HFFc6 (cell line): ENCODE measurements at regions not wholly inside any gene's neighbourhood (a gene's known extent, or its start where the extent isn't known, plus 50 kb on each side); places are given as distances from the start of the nearest gene placed in this dataset.
A peak's percentile ranks its signal among the peaks of the same experiment; 100 is the strongest.

Experiments
- DNase-seq: peaks from one replicate; pipeline ENCODE4 v3.0.0-alpha.2; 2018
- H3K27ac Mint-ChIP-seq: 2 replicates; pipeline ENCODE4 v1.8.0; 2020; ENCODE audit warnings: mild to moderate bottlenecking, mixed read lengths
- H3K27me3 Mint-ChIP-seq: 2 replicates; pipeline ENCODE4 v1.8.0; 2021; ENCODE audit warnings: mild to moderate bottlenecking, moderate library complexity, mixed read lengths; ENCODE audit not compliant: insufficient read depth
- H3K36me3 Mint-ChIP-seq: 2 replicates; pipeline ENCODE4 v1.8.0; 2021; ENCODE audit warnings: low read depth, mixed read lengths
- H3K4me1 Mint-ChIP-seq: 2 replicates; pipeline ENCODE4 v1.8.0; 2020; ENCODE audit warnings: low read depth, mixed read lengths
- H3K4me3 Mint-ChIP-seq: 2 replicates; pipeline ENCODE4 v1.8.0; 2020; ENCODE audit warnings: mild to moderate bottlenecking, moderate library complexity, mixed read lengths
- H3K9me3 Mint-ChIP-seq: 2 replicates; pipeline ENCODE4 v1.8.0; 2020; ENCODE audit warnings: mild to moderate bottlenecking, mixed read lengths
- TF ChIP-seq, protein P1 (sequence below): fragments of 200-600 bp; sonication (generic); IDR thresholded peaks from 2 replicates; pipeline ENCODE4 v1.5.0; 2021; ENCODE audit warnings: antibody characterized with exemption, mild to moderate bottlenecking

DNA sequence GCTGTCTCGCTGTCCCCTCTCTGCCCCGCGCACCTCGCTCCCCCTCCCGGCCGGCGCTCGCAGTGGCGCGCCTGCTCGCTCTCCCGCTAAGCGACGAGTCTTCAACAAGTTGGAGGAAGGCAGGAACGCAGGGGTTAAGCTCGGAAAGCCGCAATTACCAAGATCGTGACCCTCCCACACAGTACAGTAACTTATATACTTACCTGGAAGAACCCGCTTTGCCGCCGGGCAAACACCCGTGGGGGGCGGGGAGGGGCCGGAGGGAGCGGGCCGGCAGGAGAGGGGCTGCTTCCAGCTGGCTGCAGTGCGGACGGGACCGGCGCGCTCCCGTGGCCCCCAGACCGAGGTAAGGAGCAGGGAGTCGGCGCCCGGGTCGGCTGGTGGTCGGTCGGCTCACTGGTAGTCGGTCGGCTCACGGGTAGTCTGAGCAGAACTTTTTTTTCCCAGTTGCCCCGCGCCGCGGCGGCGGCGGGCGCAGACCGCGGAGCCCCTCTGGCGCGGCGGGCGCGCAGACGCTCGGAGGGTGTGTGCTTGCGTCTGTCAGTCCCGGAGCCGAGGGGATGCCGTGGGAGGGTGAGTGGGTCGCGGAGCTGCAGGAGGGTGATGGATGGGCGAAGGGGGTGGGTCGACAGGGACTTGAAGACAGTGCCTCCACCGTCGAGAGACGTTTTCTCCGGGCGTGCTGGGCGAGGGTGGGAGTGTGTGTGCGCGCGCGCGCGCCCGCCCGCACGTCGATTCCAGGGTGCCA lies 101.2 kb upstream of the HSD17B12 start:
- DNase-seq = no peak
- Mint-ChIP-seq H3K4me3 (peak overlapping the region; percentile 82), H3K27me3 (peaks cover 68% of the 10 kb centered on the region), H3K36me3 (no peaks in the 10 kb centered on the region; the same call in 1 of the 2 replicates), H3K4me1 (peaks cover 55% of the 10 kb centered on the region), H3K27ac (no peak overlapping the region), H3K9me3 (no peaks in the 10 kb centered on the region)
- TF ChIP-seq, protein P1, sequence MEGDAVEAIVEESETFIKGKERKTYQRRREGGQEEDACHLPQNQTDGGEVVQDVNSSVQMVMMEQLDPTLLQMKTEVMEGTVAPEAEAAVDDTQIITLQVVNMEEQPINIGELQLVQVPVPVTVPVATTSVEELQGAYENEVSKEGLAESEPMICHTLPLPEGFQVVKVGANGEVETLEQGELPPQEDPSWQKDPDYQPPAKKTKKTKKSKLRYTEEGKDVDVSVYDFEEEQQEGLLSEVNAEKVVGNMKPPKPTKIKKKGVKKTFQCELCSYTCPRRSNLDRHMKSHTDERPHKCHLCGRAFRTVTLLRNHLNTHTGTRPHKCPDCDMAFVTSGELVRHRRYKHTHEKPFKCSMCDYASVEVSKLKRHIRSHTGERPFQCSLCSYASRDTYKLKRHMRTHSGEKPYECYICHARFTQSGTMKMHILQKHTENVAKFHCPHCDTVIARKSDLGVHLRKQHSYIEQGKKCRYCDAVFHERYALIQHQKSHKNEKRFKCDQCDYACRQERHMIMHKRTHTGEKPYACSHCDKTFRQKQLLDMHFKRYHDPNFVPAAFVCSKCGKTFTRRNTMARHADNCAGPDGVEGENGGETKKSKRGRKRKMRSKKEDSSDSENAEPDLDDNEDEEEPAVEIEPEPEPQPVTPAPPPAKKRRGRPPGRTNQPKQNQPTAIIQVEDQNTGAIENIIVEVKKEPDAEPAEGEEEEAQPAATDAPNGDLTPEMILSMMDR = peak; percentile 68

DNA sequence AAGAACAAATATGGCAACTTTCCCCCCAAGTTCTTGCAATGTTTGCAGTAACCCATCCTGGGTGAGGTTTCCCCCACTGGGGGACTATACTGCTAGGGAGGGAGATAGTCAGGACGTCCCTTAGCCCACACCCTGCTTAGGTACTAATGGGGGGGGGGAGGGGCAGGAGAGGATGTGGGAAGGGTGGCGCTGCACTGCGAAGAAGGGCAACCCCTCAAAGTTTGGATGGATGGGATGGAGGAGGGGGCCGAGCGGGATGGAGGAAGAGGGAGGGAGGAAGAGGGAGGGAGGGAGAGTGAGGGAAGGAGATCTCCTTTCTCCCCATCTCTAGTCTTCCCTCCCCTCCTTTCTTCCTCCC lies 100.6 kb upstream of the HSD17B12 start:
- H3K4me1 Mint-ChIP-seq = peaks cover 50% of the 10 kb centered on the region
- H3K36me3 Mint-ChIP-seq = no peaks in the 10 kb centered on the region; the same call in 1 of the 2 replicates
- DNase-seq = no peak
- H3K4me3 Mint-ChIP-seq = peak overlapping the region; percentile 82
- TF ChIP-seq, protein P1 = no peak
- no peak overlapping the region for H3K27ac Mint-ChIP-seq
- H3K9me3 Mint-ChIP-seq = no peaks in the 10 kb centered on the region
- peaks cover 66% of the 10 kb centered on the region for H3K27me3 Mint-ChIP-seq

DNA sequence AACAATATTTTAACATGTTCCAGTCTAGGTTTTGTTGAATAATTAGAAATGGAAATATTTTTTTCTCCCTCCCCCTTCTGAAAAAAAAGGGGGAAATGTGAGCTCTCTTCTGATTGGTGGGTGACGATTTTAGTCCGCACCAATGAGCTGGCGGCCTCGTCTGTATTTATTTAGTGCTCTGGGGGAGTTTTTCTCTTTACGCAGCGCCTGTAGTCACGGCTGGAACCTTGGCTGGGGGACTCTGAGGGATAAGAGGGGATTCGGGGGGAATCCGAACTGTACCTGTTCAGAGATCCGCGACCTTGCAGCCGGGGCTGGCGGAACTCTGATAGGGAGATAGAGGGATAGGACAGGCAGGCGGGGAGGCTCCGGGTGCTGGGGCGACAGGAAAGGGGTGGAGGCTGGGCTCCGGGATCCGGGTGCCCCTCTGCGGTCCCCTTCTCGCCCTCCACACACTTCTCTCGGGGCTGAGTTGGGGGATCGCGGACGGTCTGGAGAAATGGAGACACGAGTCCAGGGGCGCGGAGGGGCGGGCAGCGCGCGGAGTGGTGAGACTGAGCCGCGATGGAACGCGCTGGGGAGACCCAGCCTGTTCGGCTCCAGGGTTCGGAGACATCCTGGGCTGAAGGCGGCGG lies 99.7 kb upstream of the HSD17B12 start:
- Mint-ChIP-seq H3K9me3 (no peaks in the 10 kb centered on the region), H3K27me3 (peaks cover 60% of the 10 kb centered on the region), H3K4me3 (peak overlapping the region; percentile 73), H3K27ac (no peak overlapping the region), H3K36me3 (no peaks in the 10 kb centered on the region; the same call in 1 of the 2 replicates), H3K4me1 (peaks cover 40% of the 10 kb centered on the region)
- DNase-seq = no peak
- TF ChIP-seq, protein P1 = no peak

DNA sequence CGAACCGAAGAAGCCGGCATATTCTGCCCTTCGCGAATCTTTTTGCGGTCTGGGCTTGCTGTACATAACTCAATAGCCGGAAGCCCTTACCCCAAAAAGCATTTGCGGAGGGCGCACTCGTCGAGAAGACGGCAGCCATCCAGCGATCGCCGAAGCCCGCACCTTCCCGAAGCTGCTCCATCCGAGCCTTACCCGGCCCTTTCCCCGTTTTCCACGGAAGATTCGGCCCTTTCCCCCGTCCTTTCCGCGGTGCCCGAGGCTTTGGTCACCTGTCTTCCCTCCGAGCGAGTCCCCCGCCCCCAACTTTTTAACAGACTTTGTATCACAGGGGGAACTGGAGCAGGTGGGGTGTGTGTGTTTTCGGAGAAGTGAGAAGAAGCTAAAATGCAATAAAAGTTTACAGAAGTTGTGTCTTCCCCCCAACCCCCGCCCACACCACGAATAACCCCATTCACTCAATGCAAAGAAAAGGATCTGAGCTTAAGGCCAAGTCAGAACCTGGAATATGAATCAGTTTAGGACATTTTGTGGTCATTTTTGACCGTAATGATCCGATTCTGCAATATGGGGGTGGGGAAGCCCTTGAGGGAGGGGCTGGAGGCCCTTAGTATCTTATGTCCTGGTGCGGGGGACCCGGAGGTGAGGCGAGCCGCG lies 99.0 kb upstream of the HSD17B12 start:
- Mint-ChIP-seq H3K27ac (no peak overlapping the region), H3K4me1 (peaks cover 34% of the 10 kb centered on the region), H3K27me3 (peaks cover 60% of the 10 kb centered on the region), H3K4me3 (peak overlapping the region; percentile 73), H3K36me3 (no peaks in the 10 kb centered on the region; the same call in 1 of the 2 replicates), H3K9me3 (no peaks in the 10 kb centered on the region)
- DNase-seq = no peak
- TF ChIP-seq, protein P1 = no peak

DNA sequence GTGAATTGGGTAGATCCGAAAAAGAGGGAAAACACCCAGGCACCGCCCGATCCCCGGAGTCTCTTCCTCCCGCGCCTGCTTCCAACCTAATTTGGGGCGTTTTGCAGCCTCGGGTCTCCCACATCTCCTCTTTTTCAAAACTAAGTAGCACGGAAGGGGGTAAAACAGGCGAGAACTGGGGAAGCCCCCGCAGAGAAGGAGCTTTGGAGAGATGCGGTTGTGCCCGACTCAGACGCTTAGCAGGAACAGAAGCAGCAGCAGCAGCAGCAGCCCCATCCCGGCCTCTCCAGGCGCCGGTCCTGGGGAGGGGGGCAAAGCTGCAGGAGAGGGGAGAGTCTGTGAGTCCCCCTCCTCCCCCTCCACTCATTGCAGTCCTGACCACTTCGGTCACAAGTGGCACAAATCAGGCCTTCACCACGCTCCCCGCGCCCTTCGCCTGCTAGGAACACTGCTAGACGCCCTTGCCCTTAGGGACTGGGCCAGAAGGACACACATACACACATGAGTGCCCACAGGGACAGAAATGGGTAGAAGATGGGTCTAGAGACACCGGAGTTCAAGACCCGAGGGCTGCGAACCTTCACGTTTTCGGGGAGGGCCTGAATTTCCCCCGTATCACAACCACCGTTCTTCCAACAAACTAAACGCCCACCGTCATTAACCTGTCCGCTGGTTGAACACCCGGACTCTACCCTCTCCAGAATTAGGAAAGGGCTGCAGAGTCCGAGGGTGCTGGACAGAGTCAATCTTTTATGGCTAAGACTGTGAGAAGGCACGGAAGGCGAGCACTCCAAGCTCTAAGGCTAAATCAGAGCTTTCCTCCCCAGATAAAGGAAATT lies 98.3 kb upstream of the HSD17B12 start:
- DNase-seq = no peak
- TF ChIP-seq, protein P1 = no peak
- Mint-ChIP-seq H3K4me3 (no peak overlapping the region), H3K9me3 (no peaks in the 10 kb centered on the region), H3K27ac (no peak overlapping the region), H3K36me3 (no peaks in the 10 kb centered on the region; the same call in 1 of the 2 replicates), H3K4me1 (peaks cover 26% of the 10 kb centered on the region), H3K27me3 (peaks cover 53% of the 10 kb centered on the region)
